Epithelial cell of proximal tubule (primary cell): ENCODE measurements at regions not wholly inside any gene's neighbourhood (a gene's known extent, or its start where the extent isn't known, plus 50 kb on each side); places are given as distances from the start of the nearest gene placed in this dataset.

Source experiments
- DNase-seq: peaks from one replicate; pipeline ENCODE4 v3.0.0-alpha.2; 2011; ENCODE audit warnings: low read depth
- H3K4me3 ChIP-seq: 2 replicates; pipeline ENCODE4 v1.5.1; 2011; ENCODE audit warnings: low read depth, mild to moderate bottlenecking, low read length
- CTCF ChIP-seq: conservative IDR thresholded peaks from 2 replicates; pipeline ENCODE4 v1.5.1; 2012; ENCODE audit warnings: low read depth, mild to moderate bottlenecking, low read length

GRCh38 chr14:84789012-84789411 is 740.9 kb upstream of the FLRT2 start:
- H3K4me3 ChIP-seq, result no peak overlapping the region
- no peak for TF ChIP-seq CTCF
- DNase-seq, result no peak

- H3K4me3 ChIP-seq, result no peak overlapping the region
- DNase-seq, result no peak
- TF ChIP-seq CTCF, result no peak
These were observed 737.1 kb upstream of the FLRT2 start for GRCh38 chr14:84792722-84793410.

GRCh38 chr14:84797326-84797725 is 732.6 kb upstream of the FLRT2 start:
- H3K4me3 ChIP-seq, result no peak overlapping the region
- no peak for TF ChIP-seq CTCF
- no peak for DNase-seq

- no peak overlapping the region for H3K4me3 ChIP-seq
- TF ChIP-seq CTCF, result no peak
- no peak for DNase-seq
These were observed 725.5 kb upstream of the FLRT2 start for GRCh38 chr14:84804468-84804867.

- TF ChIP-seq CTCF, result no peak
- no peak overlapping the region for H3K4me3 ChIP-seq
- no peak for DNase-seq
These were observed 725.0 kb upstream of the FLRT2 start for GRCh38 chr14:84804895-84805294.

GRCh38 chr14:84806181-84806580 is 723.8 kb upstream of the FLRT2 start:
- DNase-seq, result no peak
- no peak overlapping the region for H3K4me3 ChIP-seq
- TF ChIP-seq CTCF, result no peak

- TF ChIP-seq CTCF, result no peak
- no peak for DNase-seq
- no peak overlapping the region for H3K4me3 ChIP-seq
These were observed 723.3 kb upstream of the FLRT2 start for GRCh38 chr14:84806622-84807021.
